HCT116 (cell line): ENCODE measurements at regions not wholly inside any gene's neighbourhood (a gene's known extent, or its start where the extent isn't known, plus 50 kb on each side); places are given as distances from the start of the nearest gene placed in this dataset.

Experiments used
- EZH2 ChIP-seq: fragments of 200-600 bp; sonication (generic); IDR thresholded peaks from 2 replicates; pipeline ENCODE4 v1.6.1; 2017; ENCODE audit warnings: antibody characterized with exemption, mixed run types
- EZH2phosphoT487 ChIP-seq: fragments of 200-600 bp; IDR thresholded peaks from 2 replicates; pipeline ENCODE4 v1.6.1; 2018; ENCODE audit warnings: antibody characterized with exemption, borderline replicate concordance
- FOSL1 ChIP-seq: IDR thresholded peaks from 2 replicates; pipeline ENCODE4 v1.6.1; 2012; ENCODE audit warnings: low read depth
- POLR2A ChIP-seq: IDR thresholded peaks from 2 replicates; pipeline ENCODE4 v1.7.0; 2011; ENCODE audit warnings: borderline replicate concordance; ENCODE audit not compliant: insufficient read depth, insufficient read length; ENCODE audit errors: extremely low read depth
- POLR2AphosphoS5 ChIP-seq: IDR thresholded peaks from 2 replicates; pipeline ENCODE4 v1.6.1; 2011; ENCODE audit warnings: mild to moderate bottlenecking, low read depth, low read length, moderate library complexity
- SP1 ChIP-seq: IDR thresholded peaks from 2 replicates; pipeline ENCODE4 v1.6.1; 2012; ENCODE audit warnings: low read depth
- SRF ChIP-seq: IDR thresholded peaks from 2 replicates; pipeline ENCODE4 v1.6.1; 2012; ENCODE audit warnings: low read depth
- TCF7L2 ChIP-seq: IDR thresholded peaks from 2 replicates; pipeline ENCODE4 v1.7.0; 2011; ENCODE audit warnings: borderline replicate concordance, inconsistent platforms; ENCODE audit not compliant: insufficient read depth, insufficient read length; ENCODE audit errors: extremely low read depth
- YY1 ChIP-seq: IDR thresholded peaks from 2 replicates; pipeline ENCODE4 v1.6.1; 2011; ENCODE audit warnings: low read length, low read depth, moderate library complexity, mild to moderate bottlenecking; ENCODE audit not compliant: insufficient replicate concordance; ENCODE audit errors: extremely low read depth
- TF ChIP-seq, protein P1 (sequence below), 3 experiments: fragments of 200-600 bp in 1 of 3; sonication (generic) in 1 of 3; IDR thresholded peaks in 2 of 3; conservative IDR thresholded peaks in 1 of 3; 2 replicates each; pipeline ENCODE4 v1.5.1; 2012 to 2017; ENCODE audit warnings: low read depth in 2 of 3, low read length in 2 of 3, antibody characterized with exemption in 1 of 3, borderline replicate concordance in 1 of 3, control low read depth in 1 of 3, mild to moderate bottlenecking in 1 of 3, mixed read lengths in 1 of 3, mixed run types in 1 of 3, moderate library complexity in 1 of 3; ENCODE audit not compliant: insufficient read depth in 1 of 3
- TF ChIP-seq, protein P2 (sequence below): IDR thresholded peaks from 2 replicates; pipeline ENCODE4 v1.6.1; 2012; ENCODE audit warnings: low read depth

DNA sequence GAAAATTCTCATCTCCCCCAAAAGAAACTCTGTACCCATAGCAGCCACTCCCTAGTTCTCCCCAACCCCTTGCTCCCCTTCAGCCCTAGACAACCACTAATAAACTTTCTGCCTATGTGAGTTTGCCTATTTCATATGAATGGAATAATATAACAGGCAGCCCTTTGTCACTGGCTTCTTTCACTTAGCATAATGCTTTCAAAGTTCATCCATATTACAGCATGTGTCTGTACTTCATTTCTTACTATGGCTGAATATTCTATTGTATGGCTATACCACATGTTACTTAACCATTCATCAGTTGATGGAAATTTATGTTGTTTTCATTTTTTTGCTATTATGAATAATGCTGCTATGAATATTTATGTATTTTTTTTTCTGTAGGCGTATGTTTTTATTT lies 442.9 kb downstream of the SLC4A3 start:
- TF ChIP-seq YY1 (no peak), POLR2A (no peak), FOSL1 (no peak), EZH2 (no peak), POLR2AphosphoS5 (no peak), TCF7L2 (no peak), SRF (no peak), SP1 (no peak), EZH2phosphoT487 (no peak)
- TF ChIP-seq, protein P1, sequence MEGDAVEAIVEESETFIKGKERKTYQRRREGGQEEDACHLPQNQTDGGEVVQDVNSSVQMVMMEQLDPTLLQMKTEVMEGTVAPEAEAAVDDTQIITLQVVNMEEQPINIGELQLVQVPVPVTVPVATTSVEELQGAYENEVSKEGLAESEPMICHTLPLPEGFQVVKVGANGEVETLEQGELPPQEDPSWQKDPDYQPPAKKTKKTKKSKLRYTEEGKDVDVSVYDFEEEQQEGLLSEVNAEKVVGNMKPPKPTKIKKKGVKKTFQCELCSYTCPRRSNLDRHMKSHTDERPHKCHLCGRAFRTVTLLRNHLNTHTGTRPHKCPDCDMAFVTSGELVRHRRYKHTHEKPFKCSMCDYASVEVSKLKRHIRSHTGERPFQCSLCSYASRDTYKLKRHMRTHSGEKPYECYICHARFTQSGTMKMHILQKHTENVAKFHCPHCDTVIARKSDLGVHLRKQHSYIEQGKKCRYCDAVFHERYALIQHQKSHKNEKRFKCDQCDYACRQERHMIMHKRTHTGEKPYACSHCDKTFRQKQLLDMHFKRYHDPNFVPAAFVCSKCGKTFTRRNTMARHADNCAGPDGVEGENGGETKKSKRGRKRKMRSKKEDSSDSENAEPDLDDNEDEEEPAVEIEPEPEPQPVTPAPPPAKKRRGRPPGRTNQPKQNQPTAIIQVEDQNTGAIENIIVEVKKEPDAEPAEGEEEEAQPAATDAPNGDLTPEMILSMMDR (IDR thresholded peaks at IDR 0.05 in 2 of 3, conservative IDR thresholded peaks at IDR 0.05 in 1 of 3; ENCODE audit: borderline replicate concordance in 1 of 3, insufficient read depth in 1 of 3, low read depth in 2 of 3, low read length in 2 of 3), result no peak
- TF ChIP-seq, protein P2, sequence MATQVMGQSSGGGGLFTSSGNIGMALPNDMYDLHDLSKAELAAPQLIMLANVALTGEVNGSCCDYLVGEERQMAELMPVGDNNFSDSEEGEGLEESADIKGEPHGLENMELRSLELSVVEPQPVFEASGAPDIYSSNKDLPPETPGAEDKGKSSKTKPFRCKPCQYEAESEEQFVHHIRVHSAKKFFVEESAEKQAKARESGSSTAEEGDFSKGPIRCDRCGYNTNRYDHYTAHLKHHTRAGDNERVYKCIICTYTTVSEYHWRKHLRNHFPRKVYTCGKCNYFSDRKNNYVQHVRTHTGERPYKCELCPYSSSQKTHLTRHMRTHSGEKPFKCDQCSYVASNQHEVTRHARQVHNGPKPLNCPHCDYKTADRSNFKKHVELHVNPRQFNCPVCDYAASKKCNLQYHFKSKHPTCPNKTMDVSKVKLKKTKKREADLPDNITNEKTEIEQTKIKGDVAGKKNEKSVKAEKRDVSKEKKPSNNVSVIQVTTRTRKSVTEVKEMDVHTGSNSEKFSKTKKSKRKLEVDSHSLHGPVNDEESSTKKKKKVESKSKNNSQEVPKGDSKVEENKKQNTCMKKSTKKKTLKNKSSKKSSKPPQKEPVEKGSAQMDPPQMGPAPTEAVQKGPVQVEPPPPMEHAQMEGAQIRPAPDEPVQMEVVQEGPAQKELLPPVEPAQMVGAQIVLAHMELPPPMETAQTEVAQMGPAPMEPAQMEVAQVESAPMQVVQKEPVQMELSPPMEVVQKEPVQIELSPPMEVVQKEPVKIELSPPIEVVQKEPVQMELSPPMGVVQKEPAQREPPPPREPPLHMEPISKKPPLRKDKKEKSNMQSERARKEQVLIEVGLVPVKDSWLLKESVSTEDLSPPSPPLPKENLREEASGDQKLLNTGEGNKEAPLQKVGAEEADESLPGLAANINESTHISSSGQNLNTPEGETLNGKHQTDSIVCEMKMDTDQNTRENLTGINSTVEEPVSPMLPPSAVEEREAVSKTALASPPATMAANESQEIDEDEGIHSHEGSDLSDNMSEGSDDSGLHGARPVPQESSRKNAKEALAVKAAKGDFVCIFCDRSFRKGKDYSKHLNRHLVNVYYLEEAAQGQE, result no peak
